Trophoblast cell (in vitro differentiated cells and primary cell): ENCODE measurements at regions not wholly inside any gene's neighbourhood (a gene's known extent, or its start where the extent isn't known, plus 50 kb on each side); places are given as distances from the start of the nearest gene placed in this dataset.
"Not testable (repeated sequence)": the region's sequence is repeated elsewhere in the genome, so short reads cannot be mapped to it uniquely, and the experiment has no call there.

Source experiments
- DNase-seq, 2 donors: peaks; one replicate each; pipeline ENCODE4 v3.0.0-alpha.2; 2016
- H2AFZ ChIP-seq: 2 replicates; pipeline ENCODE4 v1.6.1; 2013; ENCODE audit warnings: low read length, moderate library complexity, mild to moderate bottlenecking; ENCODE audit not compliant: insufficient read depth, poor library complexity
- H2AK5ac ChIP-seq: 2 replicates; pipeline ENCODE4 v1.6.1; 2013; ENCODE audit warnings: mild to moderate bottlenecking, low read length
- H2BK120ac ChIP-seq: 2 replicates; pipeline ENCODE4 v1.6.1; 2013; ENCODE audit warnings: low read length, mild to moderate bottlenecking, moderate library complexity; ENCODE audit not compliant: insufficient read depth, poor library complexity
- H2BK12ac ChIP-seq: 2 replicates; pipeline ENCODE4 v1.6.1; 2013; ENCODE audit warnings: mild to moderate bottlenecking, low read length, moderate library complexity
- H2BK5ac ChIP-seq: 2 replicates; pipeline ENCODE4 v1.6.1; 2013; ENCODE audit warnings: low read length, low read depth, moderate library complexity, mild to moderate bottlenecking; ENCODE audit not compliant: poor library complexity
- H3K14ac ChIP-seq: 2 replicates; pipeline ENCODE4 v1.6.1; 2013; ENCODE audit warnings: mild to moderate bottlenecking, low read length
- H3K18ac ChIP-seq: 2 replicates; pipeline ENCODE4 v1.6.1; 2013; ENCODE audit warnings: mild to moderate bottlenecking, low read length
- H3K23ac ChIP-seq: 2 replicates; pipeline ENCODE4 v1.6.1; 2013; ENCODE audit warnings: low read length
- H3K27ac ChIP-seq: 2 replicates; pipeline ENCODE4 v1.5.1; 2013; ENCODE audit warnings: low read depth, mild to moderate bottlenecking, inconsistent platforms, low read length, moderate library complexity
- H3K27me3 ChIP-seq: 2 replicates; pipeline ENCODE4 v1.6.1; 2013; ENCODE audit warnings: inconsistent platforms, mild to moderate bottlenecking, low read length, moderate library complexity; ENCODE audit not compliant: insufficient read depth
- H3K36me3 ChIP-seq, 2 experiments: 1 replicate in 1 of 2; 2 replicates in 1 of 2; pipeline ENCODE4 v1.6.1; 2013; ENCODE audit warnings: low read length in 2 of 2, mild to moderate bottlenecking in 2 of 2, moderate library complexity in 1 of 2; ENCODE audit not compliant: insufficient read depth in 2 of 2, control insufficient read depth in 1 of 2
- H3K4ac ChIP-seq: 2 replicates; pipeline ENCODE4 v1.6.1; 2013; ENCODE audit warnings: low read depth, mild to moderate bottlenecking, low read length, moderate library complexity
- H3K4me1 ChIP-seq, 2 experiments: 1 replicate in 1 of 2; 2 replicates in 1 of 2; pipeline ENCODE4 v1.6.1; 2013; ENCODE audit warnings: low read length in 2 of 2, mild to moderate bottlenecking in 2 of 2, moderate library complexity in 1 of 2; ENCODE audit not compliant: insufficient read depth in 2 of 2, control insufficient read depth in 1 of 2
- H3K4me2 ChIP-seq: 2 replicates; pipeline ENCODE4 v1.6.1; 2013; ENCODE audit warnings: inconsistent platforms, mild to moderate bottlenecking, low read length, moderate library complexity
- H3K4me3 ChIP-seq: 2 replicates; pipeline ENCODE4 v1.5.1; 2013; ENCODE audit warnings: mild to moderate bottlenecking, low read depth, low read length, inconsistent platforms
- H3K79me1 ChIP-seq: one replicate; pipeline ENCODE4 v1.6.1; 2013; ENCODE audit warnings: low read length
- H3K79me2 ChIP-seq: 2 replicates; pipeline ENCODE4 v1.6.1; 2013; ENCODE audit warnings: low read length, mild to moderate bottlenecking; ENCODE audit not compliant: control insufficient read depth, insufficient read depth, poor library complexity
- H3K9ac ChIP-seq: 2 replicates; pipeline ENCODE4 v1.6.1; 2013; ENCODE audit warnings: mild to moderate bottlenecking, low read length
- H3K9me3 ChIP-seq: 2 replicates; pipeline ENCODE4 v1.6.1; 2013; ENCODE audit warnings: low read depth, mild to moderate bottlenecking, control low read depth, inconsistent platforms, low read length; ENCODE audit not compliant: insufficient read depth
- H4K12ac ChIP-seq: 2 replicates; pipeline ENCODE4 v1.6.1; 2013; ENCODE audit warnings: low read depth, mild to moderate bottlenecking, low read length, moderate library complexity
- H4K8ac ChIP-seq: 2 replicates; pipeline ENCODE4 v1.6.1; 2013; ENCODE audit warnings: low read depth, mild to moderate bottlenecking, low read length, moderate library complexity
- H4K91ac ChIP-seq: one replicate; pipeline ENCODE4 v1.6.1; 2013; ENCODE audit warnings: low read depth, mild to moderate bottlenecking, low read length, moderate library complexity
- WGBS: extraction: QIAGEN DNeasy Blood & Tissue Kit; methylation state at CpG from one replicate; pipeline ENCODE4 v1.1.7; 2013; ENCODE audit warnings: missing lambda C conversion rate; ENCODE audit not compliant: insufficient read length, insufficient coverage; ENCODE audit errors: extremely low coverage; 5-methylcytosine and 5-hydroxymethylcytosine counted together

DNA sequence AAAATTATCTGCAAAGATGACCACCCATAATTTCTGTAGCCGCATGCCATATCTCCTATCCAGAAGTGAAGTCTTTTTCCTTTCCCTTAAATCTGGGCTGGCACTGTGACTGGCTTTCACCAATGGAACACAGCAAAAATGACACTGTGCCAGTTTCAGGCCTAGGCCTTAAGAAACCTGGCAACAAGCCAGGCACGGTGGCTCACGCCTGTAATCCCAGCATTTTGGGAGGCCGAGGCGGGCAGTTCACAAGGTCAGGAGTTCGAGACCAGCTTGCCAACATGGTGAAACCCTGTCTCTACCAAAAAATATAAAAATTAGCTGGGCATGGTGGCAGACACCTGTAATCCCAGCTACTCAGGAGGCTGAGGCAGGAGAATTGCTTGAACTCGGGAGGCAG is 120.3 kb downstream of the EFHB start:
- not testable (repeated sequence) for H3K9me3 ChIP-seq

DNA sequence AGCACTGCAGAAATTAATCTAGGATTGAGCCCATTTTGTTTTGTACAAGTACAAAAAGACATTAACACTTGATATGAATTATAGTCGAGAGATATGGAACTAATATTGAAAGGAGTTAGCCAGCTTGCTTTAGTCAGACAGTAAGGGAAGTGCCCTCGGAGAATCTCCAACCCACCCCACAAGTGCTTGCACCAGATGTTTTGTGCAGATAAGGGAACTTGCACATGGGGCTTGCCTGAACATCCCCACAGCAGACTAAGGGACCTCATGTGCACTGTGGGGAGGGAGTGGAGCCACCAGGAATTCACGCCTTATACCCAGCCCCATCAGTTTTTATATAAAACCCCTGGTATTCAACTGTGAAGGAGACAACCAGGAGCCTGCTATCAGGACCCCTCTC is 122.3 kb downstream of the EFHB start:
- WGBS: no CpG with 5 or more reads among the region's 3 CpGs

More for the DNA sequence above, 120.3 kb downstream of the EFHB start:
- not testable (repeated sequence) for H2AK5ac ChIP-seq, H3K4me2 ChIP-seq, H3K4me3 ChIP-seq, H2AFZ ChIP-seq, H3K23ac ChIP-seq, H2BK12ac ChIP-seq, H2BK5ac ChIP-seq, H3K36me3 ChIP-seq, H3K27me3 ChIP-seq, H3K4ac ChIP-seq, H3K9ac ChIP-seq, H3K14ac ChIP-seq, DNase-seq, H4K91ac ChIP-seq, H3K18ac ChIP-seq, H3K79me2 ChIP-seq, H2BK120ac ChIP-seq, H3K4me1 ChIP-seq, H3K27ac ChIP-seq, H3K79me1 ChIP-seq, H4K12ac ChIP-seq, H4K8ac ChIP-seq
- no CpG with 5 or more reads among the region's 7 CpGs for WGBS

DNA sequence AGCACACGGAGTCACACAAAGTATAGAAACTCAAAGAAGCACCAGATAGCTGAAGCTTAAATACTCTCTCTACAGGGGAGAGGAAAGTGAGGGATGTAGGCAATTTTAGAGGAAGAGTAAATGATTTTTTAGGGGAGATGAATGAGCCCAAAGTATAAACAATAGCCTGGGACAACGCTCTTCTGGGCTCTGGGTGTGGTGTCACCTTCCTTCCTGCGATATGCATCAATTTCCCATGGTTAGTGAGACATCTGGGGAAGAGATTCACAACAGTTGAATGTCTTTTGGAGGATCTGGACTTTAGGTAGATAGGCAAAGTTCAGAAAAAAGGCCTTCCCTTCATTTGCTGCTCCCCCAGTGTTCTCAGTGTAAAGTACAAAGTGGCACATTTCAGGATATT is 125.2 kb downstream of the EFHB start:
- Histone ChIP-seq H3K23ac (no peak overlapping the region), H3K79me1 (no peaks in the 10 kb centered on the region), H3K4me2 (no peak overlapping the region), H3K4ac (no peak overlapping the region), H3K9ac (no peak overlapping the region), H3K9me3 (peaks cover 4% of the 10 kb centered on the region), H3K27ac (no peak overlapping the region), H2BK120ac (no peak overlapping the region), H2BK5ac (no peak overlapping the region), H3K36me3 (no peaks in the 10 kb centered on the region), H3K27me3 (no peaks in the 10 kb centered on the region), H4K12ac (no peak overlapping the region), H3K4me1 (no peaks in the 10 kb centered on the region), H3K18ac (no peak overlapping the region), H3K79me2 (no peaks in the 10 kb centered on the region), H2BK12ac (no peak overlapping the region), H3K14ac (no peak overlapping the region), H2AFZ (no peak overlapping the region), H4K8ac (no peak overlapping the region), H3K4me3 (no peak overlapping the region), H4K91ac (no peak overlapping the region), H2AK5ac (no peak overlapping the region)
- DNase-seq: no peak
- no CpG with 5 or more reads among the region's 3 CpGs for WGBS

More for the DNA sequence above, 122.3 kb downstream of the EFHB start:
- H3K79me1 ChIP-seq: no peaks in the 10 kb centered on the region
- H2AK5ac ChIP-seq: no peak overlapping the region
- DNase-seq: no peak
- no peak overlapping the region for H4K91ac ChIP-seq
- H3K23ac ChIP-seq: no peak overlapping the region
- no peak overlapping the region for H2AFZ ChIP-seq
- no peak overlapping the region for H3K4me3 ChIP-seq
- H4K12ac ChIP-seq: no peak overlapping the region
- no peaks in the 10 kb centered on the region for H3K27me3 ChIP-seq
- no peak overlapping the region for H3K18ac ChIP-seq
- no peak overlapping the region for H3K4ac ChIP-seq
- no peak overlapping the region for H3K27ac ChIP-seq
- H2BK5ac ChIP-seq: no peak overlapping the region
- H3K36me3 ChIP-seq: no peaks in the 10 kb centered on the region
- H3K14ac ChIP-seq: no peak overlapping the region
- H3K79me2 ChIP-seq: no peaks in the 10 kb centered on the region
- H3K4me2 ChIP-seq: no peak overlapping the region
- H2BK12ac ChIP-seq: no peak overlapping the region
- H4K8ac ChIP-seq: no peak overlapping the region
- no peaks in the 10 kb centered on the region for H3K9me3 ChIP-seq
- no peak overlapping the region for H3K9ac ChIP-seq
- no peaks in the 10 kb centered on the region for H3K4me1 ChIP-seq
- H2BK120ac ChIP-seq: no peak overlapping the region

DNA sequence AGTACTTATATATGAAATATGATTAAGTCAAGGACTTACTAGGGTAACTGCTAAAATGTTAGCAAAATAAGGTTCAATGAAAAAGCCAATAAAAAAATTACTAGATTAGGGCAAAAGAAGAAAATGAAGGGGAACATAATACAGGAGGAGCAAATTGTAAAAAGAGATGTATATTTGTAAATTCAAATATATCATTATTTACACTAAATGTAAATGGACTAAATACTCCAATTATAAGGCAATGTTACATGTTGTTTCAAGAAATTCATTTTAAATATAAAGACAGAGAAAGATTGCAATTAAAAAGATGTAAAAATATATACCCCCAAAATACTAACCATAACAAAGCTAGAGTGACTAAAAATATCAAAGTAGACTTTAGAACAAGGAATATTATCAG is 134.1 kb downstream of the EFHB start:
- no peak overlapping the region for H2BK5ac ChIP-seq
- no peaks in the 10 kb centered on the region for H3K36me3 ChIP-seq
- H3K27ac ChIP-seq: no peak overlapping the region
- no peaks in the 10 kb centered on the region for H3K79me1 ChIP-seq
- H2BK120ac ChIP-seq: no peak overlapping the region
- no peak overlapping the region for H2AK5ac ChIP-seq
- H3K4me1 ChIP-seq: no peaks in the 10 kb centered on the region
- no peak overlapping the region for H4K8ac ChIP-seq
- H3K18ac ChIP-seq: no peak overlapping the region
- H3K4me2 ChIP-seq: no peak overlapping the region
- H2BK12ac ChIP-seq: no peak overlapping the region
- no peak overlapping the region for H2AFZ ChIP-seq
- H3K79me2 ChIP-seq: no peaks in the 10 kb centered on the region
- H3K23ac ChIP-seq: no peak overlapping the region
- H3K4me3 ChIP-seq: no peak overlapping the region
- H3K9ac ChIP-seq: no peak overlapping the region
- H3K14ac ChIP-seq: no peak overlapping the region
- peaks cover 4% of the 10 kb centered on the region for H3K9me3 ChIP-seq
- H3K27me3 ChIP-seq: no peaks in the 10 kb centered on the region
- no peak overlapping the region for H4K12ac ChIP-seq
- DNase-seq: no peak
- no peak overlapping the region for H3K4ac ChIP-seq
- no peak overlapping the region for H4K91ac ChIP-seq

DNA sequence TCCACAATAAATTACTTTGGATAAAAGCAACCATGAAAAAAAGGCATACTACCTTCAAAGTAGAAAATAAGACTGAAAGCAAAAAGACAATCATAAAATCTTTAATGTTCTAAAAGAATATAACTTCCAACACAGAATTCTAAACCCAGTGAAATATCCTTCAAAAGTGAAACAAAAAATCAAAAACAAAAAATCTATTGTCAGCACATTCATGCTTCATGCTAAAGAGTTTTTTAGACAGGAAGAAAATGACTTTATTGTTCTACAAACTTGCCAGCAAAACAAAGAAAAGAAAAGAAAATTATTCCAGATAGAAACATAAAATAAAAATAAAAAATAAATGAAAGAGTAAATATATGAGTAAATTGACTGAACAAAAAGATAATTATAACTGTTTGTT is 134.9 kb downstream of the EFHB start:
- Histone ChIP-seq H4K91ac (no peak overlapping the region), H3K23ac (no peak overlapping the region), H3K14ac (no peak overlapping the region), H3K27ac (no peak overlapping the region), H2AFZ (no peak overlapping the region), H3K27me3 (no peaks in the 10 kb centered on the region), H2AK5ac (no peak overlapping the region), H3K9me3 (peaks cover 2% of the 10 kb centered on the region), H4K12ac (no peak overlapping the region), H3K79me1 (no peaks in the 10 kb centered on the region), H3K4me3 (no peak overlapping the region), H2BK5ac (no peak overlapping the region), H3K4ac (no peak overlapping the region), H3K36me3 (no peaks in the 10 kb centered on the region), H3K9ac (no peak overlapping the region), H3K79me2 (no peaks in the 10 kb centered on the region), H2BK12ac (no peak overlapping the region), H3K4me2 (no peak overlapping the region), H3K18ac (no peak overlapping the region), H3K4me1 (no peaks in the 10 kb centered on the region), H2BK120ac (no peak overlapping the region), H4K8ac (no peak overlapping the region)
- no peak for DNase-seq
